HCT116 (cell line): ENCODE measurements at regions not wholly inside any gene's neighbourhood (a gene's known extent, or its start where the extent isn't known, plus 50 kb on each side); places are given as distances from the start of the nearest gene placed in this dataset.

Experiments used
- ATAC-seq: fragments of 200-7000 bp; cut with Tn5 transposase; 2 replicates; pipeline ENCODE4 v1.9.1; 2020; ENCODE audit warnings: mild to moderate bottlenecking, moderate library complexity
- BruUV-seq: library from RNA; stranded (reverse); fragments of 400-500 nt; replicated peaks from 2 replicates; lab custom pipeline; 2021; lab: Mats Ljungman, UMichigan
- CTCF ChIA-PET: fragments of 300-600 bp; sonication (Branson Sonifier 250); formaldehyde crosslinking; loops from one replicate; lab custom pipeline; 2021; ENCODE audit warnings: antibody characterized with exemption; lab: Charles Lee
- POLR2A ChIA-PET: fragments of 300-600, 350-600 bp; sonication (Branson Sonifier 250); formaldehyde crosslinking; loops from one replicate; lab custom pipeline; 2021; ENCODE audit warnings: antibody characterized with exemption; lab: Charles Lee
- RAD21 ChIA-PET, 2 experiments: fragments of 300-600 bp; sonication (Branson Sonifier 250); formaldehyde crosslinking; loops; one replicate each; lab custom pipeline; 2023; ENCODE audit warnings: low total read pairs in 2 of 2; ENCODE audit not compliant: uncharacterized antibody in 2 of 2, unreplicated experiment in 2 of 2, low non-redundant PET in 1 of 2; lab: Charles Lee
- DNase-seq: peaks from one replicate; pipeline ENCODE4 v3.0.0-alpha.2; 2010; ENCODE audit warnings: low read depth, low spot score
- H2AFZ ChIP-seq: fragments of 200-600 bp; shearing (Covaris generic), sonication (generic); 2 replicates; pipeline ENCODE4 v1.6.1; 2017; ENCODE audit warnings: low read depth, mixed run types, mixed read lengths, antibody characterized with exemption, low read length; ENCODE audit not compliant: poor library complexity, severe bottlenecking
- H3K27ac ChIP-seq: 2 replicates; pipeline ENCODE4 v1.5.1; 2012; ENCODE audit warnings: low read depth, low read length
- H3K27me3 ChIP-seq: fragments of 200-600 bp; sonication (generic); 2 replicates; pipeline ENCODE4 v1.6.1; 2016; ENCODE audit warnings: mixed run types, low read length, mixed read lengths; ENCODE audit not compliant: insufficient read depth
- H3K36me3 ChIP-seq, 2 experiments: fragments of 200-500 bp in 1 of 2; fragments of 200-600 bp in 1 of 2; sonication (Bioruptor generic) in 1 of 2; sonication (generic) in 1 of 2; 2 replicates each; pipeline versions ENCODE4 v1.5.1 to v1.6.1; 2014 to 2016; ENCODE audit warnings: low read length in 2 of 2, inconsistent platforms in 1 of 2, mixed read lengths in 1 of 2, mixed run types in 1 of 2; ENCODE audit not compliant: insufficient read depth in 2 of 2, control insufficient read depth in 1 of 2
- H3K4me1 ChIP-seq, 2 experiments: fragments of 200-600 bp in 1 of 2; sonication (generic) in 1 of 2; 2 replicates each; pipeline versions ENCODE4 v1.5.1 to v1.6.1; 2012 to 2017; ENCODE audit warnings: low read length in 2 of 2, inconsistent platforms in 1 of 2, mild to moderate bottlenecking in 1 of 2, mixed read lengths in 1 of 2, mixed run types in 1 of 2, moderate library complexity in 1 of 2; ENCODE audit not compliant: insufficient read depth in 2 of 2, control insufficient read depth in 1 of 2
- H3K4me2 ChIP-seq: fragments of 200-600 bp; sonication (generic); 2 replicates; pipeline ENCODE4 v1.6.1; 2017; ENCODE audit warnings: mixed run types, low read length, mixed read lengths
- H3K4me3 ChIP-seq, 2 experiments: fragments of 200-600 bp in 1 of 2; sonication (generic) in 1 of 2; replicated peaks in 1 of 2; 2 replicates each; pipeline ENCODE4 v1.5.1; 2011 to 2016; ENCODE audit warnings: low read length in 2 of 2, control low read depth in 1 of 2, low read depth in 1 of 2, mild to moderate bottlenecking in 1 of 2, mixed read lengths in 1 of 2, mixed run types in 1 of 2
- H3K79me2 ChIP-seq: fragments of 200-600 bp; sonication (generic); 2 replicates; pipeline ENCODE4 v1.6.1; 2017; ENCODE audit warnings: mild to moderate bottlenecking, mixed run types, low read length, moderate library complexity, mixed read lengths; ENCODE audit not compliant: insufficient read depth
- H3K9ac ChIP-seq: fragments of 200-600 bp; sonication (generic); 2 replicates; pipeline ENCODE4 v1.6.1; 2016; ENCODE audit warnings: low read length, mixed read lengths
- H3K9me2 ChIP-seq: fragments of 200-600 bp; sonication (generic), shearing (Covaris generic); 2 replicates; pipeline ENCODE4 v1.6.1; 2017; ENCODE audit warnings: mixed run types, mild to moderate bottlenecking, moderate library complexity; ENCODE audit not compliant: insufficient read depth
- H3K9me3 ChIP-seq, 2 experiments: fragments of 200-500 bp in 1 of 2; fragments of 200-600 bp in 1 of 2; sonication (Bioruptor generic) in 1 of 2; sonication (generic) in 1 of 2; 2 replicates each; pipeline ENCODE4 v1.6.1; 2014 to 2017; ENCODE audit warnings: low read length in 2 of 2, mixed read lengths in 2 of 2, inconsistent platforms in 1 of 2, low read depth in 1 of 2, mild to moderate bottlenecking in 1 of 2, mixed run types in 1 of 2, moderate library complexity in 1 of 2; ENCODE audit not compliant: control insufficient read depth in 1 of 2, insufficient read depth in 1 of 2
- H4K20me1 ChIP-seq: fragments of 200-600 bp; sonication (generic), shearing (Covaris generic); 2 replicates; pipeline ENCODE4 v1.6.1; 2017; ENCODE audit warnings: mixed run types, mild to moderate bottlenecking, moderate library complexity; ENCODE audit not compliant: insufficient read depth
- CBX3 ChIP-seq: IDR thresholded peaks from 2 replicates; pipeline ENCODE4 v1.6.1; 2012; ENCODE audit warnings: low read depth
- CEBPB ChIP-seq: IDR thresholded peaks from 2 replicates; pipeline ENCODE4 v1.6.1; 2012; ENCODE audit warnings: low read depth
- CTCF ChIP-seq, 3 experiments: fragments of 200-600 bp in 1 of 3; sonication (generic) in 1 of 3; IDR thresholded peaks in 2 of 3; conservative IDR thresholded peaks in 1 of 3; 2 replicates each; pipeline ENCODE4 v1.5.1; 2012 to 2017; ENCODE audit warnings: low read depth in 2 of 3, low read length in 2 of 3, antibody characterized with exemption in 1 of 3, borderline replicate concordance in 1 of 3, control low read depth in 1 of 3, mild to moderate bottlenecking in 1 of 3, mixed read lengths in 1 of 3, mixed run types in 1 of 3, moderate library complexity in 1 of 3; ENCODE audit not compliant: insufficient read depth in 1 of 3
- ELF1 ChIP-seq: IDR thresholded peaks from 2 replicates; pipeline ENCODE4 v1.6.1; 2012; ENCODE audit warnings: low read depth, borderline replicate concordance
- EZH2phosphoT487 ChIP-seq: fragments of 200-600 bp; IDR thresholded peaks from 2 replicates; pipeline ENCODE4 v1.6.1; 2018; ENCODE audit warnings: antibody characterized with exemption, borderline replicate concordance
- FOSL1 ChIP-seq: IDR thresholded peaks from 2 replicates; pipeline ENCODE4 v1.6.1; 2012; ENCODE audit warnings: low read depth
- MAX ChIP-seq: IDR thresholded peaks from 2 replicates; pipeline ENCODE4 v1.6.1; 2012
- REST ChIP-seq: IDR thresholded peaks from 2 replicates; pipeline ENCODE4 v1.6.1; 2012; ENCODE audit warnings: low read depth
- SP1 ChIP-seq: IDR thresholded peaks from 2 replicates; pipeline ENCODE4 v1.6.1; 2012; ENCODE audit warnings: low read depth
- SRF ChIP-seq: IDR thresholded peaks from 2 replicates; pipeline ENCODE4 v1.6.1; 2012; ENCODE audit warnings: low read depth
- TCF7L2 ChIP-seq: IDR thresholded peaks from 2 replicates; pipeline ENCODE4 v1.7.0; 2011; ENCODE audit warnings: borderline replicate concordance, inconsistent platforms; ENCODE audit not compliant: insufficient read depth, insufficient read length; ENCODE audit errors: extremely low read depth
- YY1 ChIP-seq: IDR thresholded peaks from 2 replicates; pipeline ENCODE4 v1.6.1; 2011; ENCODE audit warnings: low read length, low read depth, moderate library complexity, mild to moderate bottlenecking; ENCODE audit not compliant: insufficient replicate concordance; ENCODE audit errors: extremely low read depth
- ZFX ChIP-seq: fragments of 450-650 bp; IDR thresholded peaks from 2 replicates; pipeline ENCODE4 v1.6.1; 2017
- ZNF274 ChIP-seq: fragments of 200-500 bp; sonication (Bioruptor generic); IDR thresholded peaks from 2 replicates; pipeline ENCODE4 v1.6.1; 2014; ENCODE audit warnings: mild to moderate bottlenecking, low read depth, low read length, inconsistent platforms
- intact Hi-C: fragments of 100-400 bp; cut with micrococcal nuclease; formaldehyde crosslinking; loops from 2 replicates; pipeline ENCODE4 v1.10.0; 2022

- BruUV-seq: no TSS peak
- intact Hi-C loops: no loop called here
- no peak for ATAC-seq
- RAD21 ChIA-PET: no interaction called here
- H3K27me3 ChIP-seq: no peaks in the 10 kb centered on the region
- no peaks in the 10 kb centered on the region for H4K20me1 ChIP-seq
- no peak overlapping the region for H3K27ac ChIP-seq
- no peak overlapping the region for H3K9ac ChIP-seq
- POLR2A ChIA-PET: no interaction called here
- CTCF ChIA-PET: no interaction called here
- H3K36me3 ChIP-seq: no peaks in the 10 kb centered on the region
- no peak overlapping the region for H3K4me3 ChIP-seq
- H3K4me1 ChIP-seq: peaks cover 0 to 16% of the 10 kb centered on the region in 2 experiments; a peak in 1 of 4 replicates
- no peak overlapping the region for H3K4me2 ChIP-seq
- TF ChIP-seq TCF7L2: no peak
- no peak for TF ChIP-seq CEBPB
- TF ChIP-seq CTCF (IDR thresholded peaks at IDR 0.05 in 2 of 3, conservative IDR thresholded peaks at IDR 0.05 in 1 of 3; ENCODE audit: borderline replicate concordance in 1 of 3, insufficient read depth in 1 of 3, low read depth in 2 of 3, low read length in 2 of 3): no peak
- no peak for TF ChIP-seq ELF1
- TF ChIP-seq SRF: no peak
- no peak for TF ChIP-seq SP1
- no peak for TF ChIP-seq MAX
- no peak for TF ChIP-seq ZFX
- TF ChIP-seq CBX3: no peak
- TF ChIP-seq YY1: no peak
- TF ChIP-seq REST: no peak
- no peak for TF ChIP-seq EZH2phosphoT487
- no peak for TF ChIP-seq ZNF274
- TF ChIP-seq FOSL1: no peak
- no peaks in the 10 kb centered on the region for H3K79me2 ChIP-seq
- H2AFZ ChIP-seq: no peak overlapping the region
- DNase-seq: no peak
- no peaks in the 10 kb centered on the region for H3K9me3 ChIP-seq
- H3K9me2 ChIP-seq: no peaks in the 10 kb centered on the region
Measured at GRCh38 chr17:51375771-51376170, 115.4 kb downstream of the UTP18 start.
